ENCODE measurements at regions not wholly inside any gene's neighbourhood (a gene's known extent, or its start where the extent isn't known, plus 50 kb on each side); places are given as distances from the start of the nearest gene placed in this dataset.

- TF ChIP-seq CTCF (IDR thresholded peaks at IDR 0.05; ENCODE audit: insufficient read depth, low read depth, low read length), result no peak
- TF ChIP-seq EZH2 (IDR thresholded peaks at IDR 0.05; ENCODE audit: insufficient read depth, low read length), result no peak
Observed at GRCh38 chr2:240329116-240329665, 106.3 kb upstream of the GPC1 start.

All from astrocyte (in vitro differentiated cells and primary cell).